GM21737 (cell line): ENCODE measurements at regions not wholly inside any gene's neighbourhood (a gene's known extent, or its start where the extent isn't known, plus 50 kb on each side); places are given as distances from the start of the nearest gene placed in this dataset.

ENCODE experiments used
- ATAC-seq: cut with Tn5 transposase; IDR thresholded peaks from one replicate; pipeline ENCODE4 v1.9.1; 2021; ENCODE audit warnings: mild to moderate bottlenecking, moderate library complexity; ENCODE audit not compliant: unreplicated experiment

- no peak for ATAC-seq
These were observed 619.5 kb downstream of the IRX1 start for GRCh38 chr5:4215143-4215542.

GRCh38 chr5:4216142-4216541 lies 620.5 kb downstream of the IRX1 start:
- no peak for ATAC-seq

GRCh38 chr5:4220016-4220415 lies 624.4 kb downstream of the IRX1 start:
- ATAC-seq = no peak

GRCh38 chr5:4221048-4221447 lies 625.4 kb downstream of the IRX1 start:
- no peak for ATAC-seq

GRCh38 chr5:4222147-4222546 lies 626.5 kb downstream of the IRX1 start:
- ATAC-seq = no peak

- ATAC-seq = no peak
These were observed 627.2 kb downstream of the IRX1 start for GRCh38 chr5:4222821-4223220.

GRCh38 chr5:4225741-4226140 lies 630.1 kb downstream of the IRX1 start:
- ATAC-seq = no peak

- no peak for ATAC-seq
These were observed 630.9 kb downstream of the IRX1 start for GRCh38 chr5:4226565-4226964.

GRCh38 chr5:4228708-4229107 lies 633.1 kb downstream of the IRX1 start:
- ATAC-seq = no peak

- no peak for ATAC-seq
These were observed 634.0 kb downstream of the IRX1 start for GRCh38 chr5:4229414-4230292.

GRCh38 chr5:4230471-4230785 lies 634.8 kb downstream of the IRX1 start:
- no peak for ATAC-seq

GRCh38 chr5:4230786-4231641 lies 635.4 kb downstream of the IRX1 start:
- no peak for ATAC-seq

GRCh38 chr5:4232084-4232483 lies 636.5 kb downstream of the IRX1 start:
- no peak for ATAC-seq

- no peak for ATAC-seq
These were observed 638.0 kb downstream of the IRX1 start for GRCh38 chr5:4233671-4234070.

- ATAC-seq = no peak
These were observed 648.0 kb downstream of the IRX1 start for GRCh38 chr5:4243479-4244264.

GRCh38 chr5:4244306-4244705 lies 648.7 kb downstream of the IRX1 start:
- ATAC-seq = no peak

- ATAC-seq = no peak
These were observed 649.4 kb downstream of the IRX1 start for GRCh38 chr5:4245076-4245475.

GRCh38 chr5:4245511-4245910 lies 649.9 kb downstream of the IRX1 start:
- ATAC-seq = no peak

- no peak for ATAC-seq
These were observed 650.8 kb downstream of the IRX1 start for GRCh38 chr5:4246447-4246846.

- no peak for ATAC-seq
These were observed 654.6 kb downstream of the IRX1 start for GRCh38 chr5:4250254-4250653.

GRCh38 chr5:4252385-4252784 lies 656.8 kb downstream of the IRX1 start:
- no peak for ATAC-seq
